Lung microvascular endothelial cell (primary cell): ENCODE measurements at regions not wholly inside any gene's neighbourhood (a gene's known extent, or its start where the extent isn't known, plus 50 kb on each side); places are given as distances from the start of the nearest gene placed in this dataset.
"Not testable (repeated sequence)": the region's sequence is repeated elsewhere in the genome, so short reads cannot be mapped to it uniquely, and the experiment has no call there.

ENCODE experiments used
- DNase-seq, 2 donors: peaks; one replicate each; pipeline versions ENCODE4 v3.0.0 to v3.0.0-alpha.2; 2010; ENCODE audit warnings: low read depth in 2 of 2

DNA sequence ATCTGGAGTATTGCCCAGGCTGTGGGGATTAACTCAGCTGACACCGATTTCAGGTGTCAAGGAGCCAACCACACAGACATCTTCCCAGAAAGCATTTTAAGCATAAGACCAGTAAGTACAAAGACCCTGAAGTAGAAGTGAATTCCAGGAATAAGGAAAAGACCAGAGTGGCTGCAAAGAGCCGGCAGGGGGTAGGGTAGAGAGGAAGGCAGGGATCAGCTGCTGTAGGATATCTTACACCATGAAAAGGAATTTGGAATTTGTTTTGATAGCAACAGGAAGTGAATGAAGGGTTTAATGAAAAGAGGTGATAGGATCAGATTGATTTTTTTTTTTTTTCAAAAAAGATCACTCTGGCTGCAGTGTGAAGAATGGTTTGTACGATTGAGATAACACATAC, 113.6 kb upstream of the PPARGC1A start:
- DNase-seq: no peak

DNA sequence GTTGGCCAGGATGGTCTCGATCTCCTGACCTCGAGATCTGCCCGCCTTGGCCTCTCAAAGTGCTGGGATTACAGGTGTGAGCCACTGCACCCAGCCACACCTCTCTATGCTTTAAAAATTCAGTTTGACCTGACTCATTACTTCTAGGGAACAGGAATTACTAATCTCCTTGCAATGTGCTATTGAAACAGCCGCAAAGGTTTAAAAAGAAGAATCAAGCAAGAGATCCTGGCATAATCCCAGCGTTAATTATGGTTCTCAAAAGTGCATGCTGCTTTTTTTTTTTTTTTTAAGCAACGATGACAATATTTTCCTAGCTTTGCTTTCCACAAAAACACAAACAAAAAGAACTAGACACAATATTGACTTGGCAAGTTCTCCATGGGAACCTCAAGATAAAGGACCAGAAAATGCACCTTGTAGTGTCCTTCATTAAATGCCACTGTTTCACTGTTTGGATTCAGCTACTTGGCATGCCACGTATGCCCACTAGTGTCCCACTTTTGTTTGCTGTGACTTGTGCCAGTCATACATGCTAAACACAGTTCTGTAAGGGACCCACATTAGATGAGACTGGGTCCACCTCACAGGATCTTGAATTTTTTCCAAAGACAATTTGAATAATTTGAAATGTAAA, 112.6 kb upstream of the PPARGC1A start:
- DNase-seq: no peak

DNA sequence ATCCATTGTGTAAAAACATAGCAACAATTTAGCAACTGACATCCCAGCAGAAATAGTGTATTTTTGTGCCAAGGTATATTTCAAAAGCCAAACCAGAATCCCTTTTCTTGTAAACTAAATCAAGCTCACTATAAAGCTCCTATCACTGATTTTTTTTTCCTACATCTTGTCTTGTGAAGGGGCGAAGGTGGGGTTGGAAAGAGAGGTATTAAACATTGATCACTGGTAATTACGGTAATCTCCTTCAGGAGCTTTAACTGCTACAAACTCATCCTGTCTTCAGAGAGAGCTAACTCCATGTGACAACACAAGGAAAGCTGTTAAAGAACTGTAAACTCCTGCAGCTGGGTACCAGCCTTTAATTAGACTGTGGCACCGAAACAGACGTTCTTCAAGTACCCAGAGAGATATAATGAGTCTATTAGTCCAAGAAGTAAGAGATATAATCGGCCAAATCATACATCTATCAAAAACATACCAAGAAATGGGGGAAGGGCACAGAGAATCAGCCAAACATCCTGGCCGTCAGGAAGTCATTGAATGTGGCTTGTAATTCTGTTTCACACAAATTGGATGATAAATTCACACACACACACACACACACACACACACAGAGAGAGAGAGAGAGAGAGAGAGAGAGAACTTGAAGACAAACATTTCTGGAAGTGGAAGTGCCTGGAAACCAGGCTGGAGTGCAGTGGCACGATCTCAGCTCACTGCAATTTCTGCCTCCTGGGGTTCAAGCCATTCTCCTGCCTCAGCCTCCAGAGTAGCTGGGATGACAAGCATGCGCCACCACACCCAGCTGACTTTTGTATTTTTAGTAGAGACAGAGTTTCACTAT, 111.9 kb upstream of the PPARGC1A start:
- DNase-seq: no peak

DNA sequence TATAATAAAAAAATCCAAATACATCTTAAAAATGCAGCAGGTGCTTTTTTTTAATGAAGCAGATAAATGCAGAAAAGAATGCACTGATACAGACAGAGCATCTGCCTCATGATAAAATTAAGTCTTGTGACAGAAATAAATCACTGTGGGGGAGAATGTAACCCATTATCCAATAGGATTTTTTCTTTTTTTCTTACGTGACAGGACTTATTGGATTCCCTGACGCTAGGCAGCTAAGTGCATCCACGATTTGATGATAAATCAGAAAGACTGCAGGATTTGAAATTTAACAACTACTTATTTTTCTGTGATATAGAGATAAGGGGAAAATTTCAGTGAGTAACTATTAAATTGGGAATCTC, 110.6 kb upstream of the PPARGC1A start:
- DNase-seq: no peak

DNA sequence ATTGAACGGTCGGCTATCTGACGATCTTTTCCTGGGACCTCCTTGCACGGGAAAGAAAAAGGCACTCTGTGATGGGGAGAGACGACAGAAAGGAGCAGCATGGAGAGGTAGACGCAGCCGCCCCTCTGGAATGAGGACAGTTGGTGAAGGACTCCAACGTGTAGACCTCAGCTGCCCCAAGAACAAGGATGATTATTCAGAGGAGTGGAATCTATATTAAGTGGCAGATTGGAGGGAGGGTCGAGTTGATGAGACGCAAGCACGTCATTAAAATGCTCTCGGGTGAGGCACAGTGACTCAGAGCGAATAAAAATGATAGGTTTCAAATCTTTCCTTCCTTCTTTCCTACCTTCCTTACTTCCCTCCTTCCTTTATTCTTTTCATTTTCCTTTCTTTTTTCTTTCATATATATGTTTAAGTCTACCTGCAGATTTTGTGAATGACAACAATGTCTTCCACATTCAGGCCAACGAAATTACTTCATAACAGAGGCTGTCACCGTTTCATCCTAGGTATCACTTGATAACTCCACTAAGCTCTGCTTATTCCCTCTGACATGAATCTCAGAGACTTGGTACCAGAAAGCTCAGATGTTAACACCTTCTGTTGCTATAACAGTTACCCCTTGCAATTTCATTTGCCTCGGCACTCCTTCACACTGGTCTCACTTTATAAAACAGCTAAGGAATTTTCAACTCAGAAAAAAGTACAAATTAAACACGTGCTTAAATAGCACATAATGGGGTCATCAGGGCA, 110.0 kb upstream of the PPARGC1A start:
- DNase-seq: no peak

DNA sequence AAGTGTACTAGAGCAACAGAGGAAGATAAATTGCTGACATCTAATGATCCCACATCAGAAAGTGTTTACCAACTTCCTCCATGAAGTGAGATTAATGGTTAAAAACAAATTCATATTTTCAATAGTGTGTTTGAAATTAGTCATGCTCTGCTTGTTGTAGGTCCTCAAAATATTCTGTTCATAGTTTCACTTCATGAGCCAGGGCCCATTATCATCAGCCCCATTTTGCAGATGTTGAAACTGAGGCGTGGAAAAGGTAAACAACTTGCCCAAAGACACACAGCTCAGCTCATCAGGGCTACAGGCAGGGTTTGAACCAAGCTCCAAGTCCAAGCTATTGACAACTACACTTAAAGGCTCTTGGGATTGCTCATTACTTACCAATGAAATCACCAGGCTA, 103.5 kb upstream of the PPARGC1A start:
- DNase-seq: no peak

DNA sequence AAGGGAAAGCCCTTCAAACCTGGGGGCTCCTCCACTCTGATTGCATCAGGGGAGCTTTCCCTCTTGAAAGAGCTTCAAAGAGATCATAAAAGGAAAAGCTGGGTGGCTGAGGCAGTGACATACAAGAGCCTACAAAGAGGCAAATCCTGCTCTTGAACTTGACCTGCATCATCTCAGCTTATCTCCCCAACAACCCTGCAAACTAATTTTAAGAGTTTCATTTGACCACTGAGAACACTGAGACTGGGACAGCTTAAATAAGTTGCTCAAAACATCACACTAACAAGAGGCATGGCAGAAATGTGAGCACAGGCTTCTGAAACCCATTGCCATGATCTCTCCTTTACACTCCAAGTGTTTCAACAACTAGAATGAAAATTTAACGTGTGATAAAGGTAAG, 101.6 kb upstream of the PPARGC1A start:
- no peak for DNase-seq

DNA sequence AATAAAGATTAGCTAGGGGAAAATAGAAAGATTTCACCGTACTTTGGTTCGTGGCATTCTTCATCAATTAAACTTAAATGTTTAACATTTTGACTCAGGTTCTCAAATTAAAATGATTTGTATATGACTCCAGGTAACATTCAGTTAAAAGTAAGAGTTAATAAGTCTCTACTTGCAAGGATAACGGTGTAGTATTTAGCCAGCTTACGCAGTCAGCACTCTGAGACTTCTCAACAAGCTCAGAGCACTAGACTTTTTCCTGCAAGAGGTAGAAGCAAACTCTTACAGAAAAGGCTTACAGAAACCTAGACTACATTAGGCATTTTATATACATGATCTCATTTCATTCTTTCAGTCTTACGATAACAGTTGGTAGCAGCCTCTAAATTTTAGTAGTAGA, 96.4 kb upstream of the PPARGC1A start:
- DNase-seq: no peak

DNA sequence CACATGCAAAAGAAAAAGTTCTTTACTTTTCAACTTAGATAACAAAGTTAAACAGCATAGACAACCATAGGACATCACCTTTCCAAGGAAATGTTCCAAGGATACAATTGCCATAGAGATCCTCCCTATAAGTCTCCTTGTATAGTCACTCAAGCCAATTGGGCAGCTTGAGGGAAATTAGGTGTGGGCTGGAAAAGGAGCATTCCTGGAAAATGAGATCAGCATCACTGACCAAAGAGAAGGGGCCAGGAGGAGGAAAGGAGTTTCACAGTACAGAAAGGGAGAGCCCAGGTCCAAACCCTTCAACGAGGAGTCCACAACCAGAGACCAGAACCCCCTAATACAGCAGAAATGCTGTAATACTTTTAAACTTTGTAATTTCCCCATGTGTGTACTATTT, 91.5 kb upstream of the PPARGC1A start:
- no peak for DNase-seq

DNA sequence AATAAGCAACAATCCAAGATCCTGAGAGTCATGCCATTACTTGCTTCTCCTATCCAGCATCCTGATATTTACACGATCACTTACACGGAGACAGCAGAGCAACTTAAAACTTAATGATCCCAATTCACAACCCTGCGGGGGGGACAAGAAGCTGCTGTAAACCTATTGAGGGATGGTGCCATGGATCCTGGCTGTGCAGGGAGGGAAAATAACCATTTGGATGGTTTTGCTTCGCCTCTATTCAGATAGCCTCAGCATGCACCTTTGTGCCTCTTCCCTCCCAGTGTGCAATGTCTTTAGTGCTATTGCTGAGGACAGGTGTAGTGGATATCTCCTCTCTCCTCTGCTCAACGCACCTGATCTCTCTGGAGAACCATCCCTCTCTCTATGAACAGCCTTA, 89.7 kb upstream of the PPARGC1A start:
- DNase-seq: no peak

DNA sequence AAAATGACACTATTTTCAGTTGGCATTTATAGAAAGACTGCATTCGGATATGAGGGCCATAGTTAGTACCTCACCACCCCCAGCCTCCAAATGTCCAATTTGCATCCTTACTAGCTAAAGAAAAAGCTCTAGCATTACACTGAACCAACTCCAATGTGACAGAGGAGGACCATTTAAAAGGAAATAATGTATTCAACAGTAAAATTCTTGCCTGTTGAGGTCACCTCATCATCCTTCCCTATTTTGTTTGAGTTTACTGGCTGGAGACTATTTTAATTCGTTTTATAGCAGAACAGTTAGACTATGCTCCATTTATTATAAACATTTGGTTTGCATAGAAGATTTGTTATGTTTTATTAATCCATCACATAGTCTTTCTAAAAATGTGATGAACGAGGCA, 88.2 kb upstream of the PPARGC1A start:
- DNase-seq: no peak

DNA sequence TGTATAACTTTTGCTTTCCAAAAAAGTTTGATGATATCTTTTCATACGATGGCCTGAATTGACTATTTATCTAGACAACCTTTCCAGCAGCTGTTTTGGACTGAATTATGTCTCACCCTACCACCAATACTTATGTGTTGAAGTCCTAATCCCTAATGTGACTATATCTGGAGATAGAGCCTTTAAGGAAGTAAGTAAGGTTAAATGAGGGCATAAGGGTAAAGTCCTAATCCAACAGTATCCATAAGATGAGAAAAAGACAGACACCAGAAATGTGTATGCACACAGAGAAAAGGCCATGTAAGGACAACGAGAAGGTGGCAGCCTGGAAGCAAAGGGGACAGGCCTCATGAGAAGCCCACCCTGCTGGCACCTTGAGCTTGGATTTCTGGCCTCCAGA, 86.6 kb upstream of the PPARGC1A start:
- no peak for DNase-seq

DNA sequence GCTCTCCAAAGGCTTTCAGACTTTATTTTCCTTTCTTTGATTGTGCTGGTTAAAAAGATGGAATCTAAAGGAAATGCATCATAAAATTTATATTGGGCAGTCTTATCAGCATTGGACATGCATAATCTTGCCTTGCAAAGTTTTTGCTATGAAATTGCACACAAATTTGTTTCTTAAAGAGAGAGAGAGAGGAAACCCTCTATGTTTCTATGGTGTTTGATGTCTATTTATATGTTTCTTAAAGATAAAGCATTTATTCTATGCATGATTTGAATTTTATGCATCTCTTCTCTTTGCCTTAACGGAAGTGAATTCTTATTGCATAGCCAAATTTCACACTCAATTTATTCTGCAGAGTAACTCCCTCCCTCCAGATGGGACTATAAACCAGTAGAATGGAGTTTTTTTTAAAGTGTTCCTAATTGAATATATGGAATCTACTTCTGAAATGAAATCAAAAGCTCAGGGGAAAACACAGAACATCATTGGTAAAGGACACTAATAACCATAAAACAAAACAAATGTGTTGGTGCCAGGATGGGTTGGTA, 83.5 kb upstream of the PPARGC1A start:
- DNase-seq: no peak

DNA sequence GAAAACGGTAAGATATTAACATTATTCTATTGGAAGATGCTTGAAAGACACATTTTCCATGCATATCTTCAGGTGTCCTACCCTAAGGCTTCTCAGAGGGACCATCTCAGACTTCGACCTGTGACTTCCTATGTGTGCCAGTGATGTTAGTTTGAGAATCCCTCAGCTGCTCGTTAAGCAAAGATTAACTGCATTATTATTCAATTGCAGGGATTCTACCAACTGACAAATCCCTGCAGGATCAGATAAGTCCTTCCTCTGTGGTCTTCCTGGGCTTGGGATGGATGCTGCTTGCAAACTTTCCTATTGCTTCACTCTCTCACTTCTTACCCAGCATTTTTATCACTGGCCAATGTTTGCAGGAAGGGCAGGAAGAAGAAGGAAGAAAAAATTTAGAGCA, 83.0 kb upstream of the PPARGC1A start:
- no peak for DNase-seq

DNA sequence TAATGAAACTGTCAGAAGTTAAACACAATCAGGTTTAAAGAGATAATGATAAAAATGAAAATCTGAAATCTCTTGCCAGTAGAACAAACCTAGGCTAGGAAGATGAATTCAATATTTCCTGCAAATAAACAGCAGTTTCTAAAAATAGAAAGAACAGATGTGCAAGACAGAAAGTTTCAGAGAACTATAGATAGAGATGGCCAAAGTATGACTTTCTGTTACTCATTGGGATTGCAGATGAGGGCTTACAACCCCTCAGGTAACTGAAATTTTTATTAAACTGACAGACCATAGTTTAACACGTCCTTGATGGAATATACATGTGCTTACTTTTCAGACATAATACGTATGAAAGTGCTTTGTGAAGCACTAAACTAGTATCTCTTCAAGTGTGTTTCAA, 82.3 kb upstream of the PPARGC1A start:
- no peak for DNase-seq

DNA sequence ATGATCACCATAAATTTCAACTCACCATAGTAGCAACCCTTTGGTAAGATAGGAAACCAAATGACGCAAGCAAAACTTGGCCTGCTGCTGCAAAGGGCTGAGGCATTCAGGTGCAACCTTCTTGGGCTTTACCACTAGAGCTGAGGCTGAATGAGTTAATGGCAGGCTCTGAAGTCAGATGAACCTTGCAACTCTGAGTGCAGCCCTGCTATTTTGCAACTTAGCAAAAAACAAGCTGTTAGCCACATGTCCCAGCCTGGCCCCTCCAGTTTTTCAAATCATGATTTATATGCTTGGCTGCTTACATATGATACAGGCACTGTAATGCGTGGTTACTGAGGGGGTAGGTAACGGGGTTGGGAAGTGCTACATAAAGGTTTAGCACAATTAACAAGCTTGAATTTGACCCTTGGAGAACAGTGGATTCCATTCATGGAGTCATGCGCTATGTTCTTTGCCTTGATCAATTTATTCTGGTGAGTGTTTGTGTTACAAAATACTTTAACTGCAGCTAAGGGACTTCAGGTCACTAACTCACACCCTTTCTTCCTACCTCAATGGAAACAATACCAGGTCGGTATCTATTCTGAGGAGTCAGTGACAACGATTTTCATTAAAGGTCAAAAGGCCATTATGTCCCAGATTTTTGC, 80.5 kb upstream of the PPARGC1A start:
- no peak for DNase-seq

DNA sequence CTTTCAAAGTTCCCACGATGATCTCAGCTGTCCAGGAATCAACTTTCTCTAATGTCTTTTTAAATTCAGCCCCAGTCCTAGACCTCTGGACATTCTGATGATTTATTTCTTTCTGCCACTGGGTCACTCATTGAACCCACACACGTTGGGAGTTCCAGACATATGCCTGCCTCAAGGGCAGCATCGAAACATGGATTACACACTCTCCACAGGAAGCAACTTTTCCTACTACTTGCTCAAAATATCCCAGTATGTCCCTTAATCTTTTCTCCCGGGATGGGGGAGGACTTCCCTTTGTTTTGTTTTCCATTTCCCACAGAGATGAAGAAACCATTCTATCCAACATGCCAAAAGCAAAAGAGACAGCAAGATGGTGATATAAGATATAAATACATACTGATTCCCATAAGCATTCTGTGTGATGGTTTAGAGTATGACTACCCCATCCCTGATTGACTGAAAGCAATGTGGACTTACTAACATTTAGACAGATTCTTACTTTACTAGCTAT, 79.8 kb upstream of the PPARGC1A start:
- DNase-seq: no peak

DNA sequence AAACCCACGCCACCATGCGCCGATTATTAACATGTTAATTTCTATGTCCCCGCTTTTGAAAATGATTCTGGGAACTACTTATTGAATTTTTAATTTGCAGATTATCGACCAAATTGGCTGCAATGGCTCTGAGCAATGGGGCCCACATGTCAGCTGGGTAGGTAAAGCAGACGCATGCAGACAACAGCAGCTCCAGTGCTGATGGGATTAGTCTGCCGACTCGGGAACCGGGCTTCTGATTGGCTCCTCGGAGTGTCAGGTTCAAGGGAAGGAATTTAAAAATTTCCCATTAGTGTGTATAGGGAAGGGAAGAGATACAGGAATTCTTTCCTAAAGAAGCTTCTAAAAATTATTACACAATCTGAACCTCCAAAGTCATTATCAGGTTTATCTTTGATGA, 77.4 kb upstream of the PPARGC1A start:
- DNase-seq: no peak

DNA sequence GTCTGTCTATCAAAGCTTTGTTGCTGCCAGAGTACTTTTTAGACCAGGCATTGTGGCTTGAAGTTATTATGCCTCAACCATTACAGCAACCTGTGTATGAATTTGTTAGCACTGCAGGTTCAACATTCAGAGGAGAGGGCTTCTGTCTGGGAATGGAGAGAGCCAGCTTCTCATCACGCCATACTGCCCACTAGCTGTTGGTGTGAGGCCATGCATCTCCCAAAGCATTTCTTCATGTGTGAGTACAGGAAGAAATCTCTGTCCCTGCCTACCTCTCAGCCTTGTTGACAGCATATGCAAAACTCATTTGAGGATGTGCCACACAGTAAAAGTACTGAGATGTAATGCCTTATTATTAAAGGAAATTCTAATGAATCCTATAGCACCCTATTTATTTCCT, 76.9 kb upstream of the PPARGC1A start:
- peak in 1 of 2 donors; percentile 4 for DNase-seq

DNA sequence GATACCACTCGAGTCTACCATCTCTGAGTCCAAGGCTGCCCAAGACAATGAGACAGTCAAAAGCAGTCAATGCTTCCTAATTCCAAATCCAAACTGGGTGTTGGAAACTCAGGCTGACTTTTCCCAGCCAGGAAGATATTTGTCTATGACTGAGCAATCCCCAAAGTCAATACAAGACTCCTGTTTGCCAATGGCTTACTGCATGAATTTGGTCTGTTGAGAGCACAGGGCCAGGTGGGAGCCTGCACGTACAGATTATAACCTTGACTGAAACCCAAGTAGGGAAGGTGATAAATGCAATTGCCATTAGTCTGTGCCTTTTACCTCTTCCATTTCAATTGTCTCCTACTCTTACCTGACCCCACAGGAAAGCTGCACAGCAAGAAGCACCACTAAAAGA, 72.6 kb upstream of the PPARGC1A start:
- DNase-seq: no peak

DNA sequence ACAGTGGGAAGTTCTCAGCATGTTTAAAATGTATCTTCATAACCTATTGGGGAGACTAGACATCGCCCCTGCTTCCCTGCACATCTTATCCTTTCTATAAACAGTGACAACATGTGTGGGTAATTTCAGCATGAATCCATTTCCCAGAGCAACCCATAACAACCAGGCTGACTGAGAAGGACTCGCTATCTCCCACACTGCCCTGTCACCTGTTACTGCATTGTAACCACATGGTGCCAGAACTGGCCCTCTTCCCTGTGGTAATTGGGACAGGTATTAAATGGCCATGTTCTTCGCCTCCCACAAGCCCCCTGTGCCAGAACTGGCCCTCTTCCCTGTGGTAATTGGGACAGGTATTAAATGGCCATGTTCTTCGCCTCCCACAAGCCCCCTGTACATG, 71.5 kb upstream of the PPARGC1A start:
- not testable (repeated sequence) for DNase-seq
